Stimulated activated CD4-positive, alpha-beta T cell treated with anti-CD3 and anti-CD28 coated beads, Interleukin-4, amount 100 ng/mL, for 24 hours (primary cell): ENCODE measurements at regions not wholly inside any gene's neighbourhood (a gene's known extent, or its start where the extent isn't known, plus 50 kb on each side); places are given as distances from the start of the nearest gene placed in this dataset.
"Not testable (repeated sequence)": the region's sequence is repeated elsewhere in the genome, so short reads cannot be mapped to it uniquely, and the experiment has no call there.

Source experiments
- DNase-seq: peaks from one replicate; pipeline ENCODE4 v3.0.0-alpha.2; 2020

GRCh38 chr15:96052154-96052553 lies 278.3 kb upstream of the NR2F2 start:
- no peak for DNase-seq

GRCh38 chr15:96052572-96053030 lies 277.9 kb upstream of the NR2F2 start:
- no peak for DNase-seq

- no peak for DNase-seq
Measured at GRCh38 chr15:96053031-96053780, 277.3 kb upstream of the NR2F2 start.

GRCh38 chr15:96053781-96054428 lies 276.6 kb upstream of the NR2F2 start:
- DNase-seq: no peak

GRCh38 chr15:96054621-96055020 lies 275.9 kb upstream of the NR2F2 start:
- no peak for DNase-seq

- no peak for DNase-seq
Measured at GRCh38 chr15:96058103-96058851, 272.2 kb upstream of the NR2F2 start.

- not testable (repeated sequence) for DNase-seq
Measured at GRCh38 chr15:96058852-96059103, 271.7 kb upstream of the NR2F2 start.

- DNase-seq: not testable (repeated sequence)
Measured at GRCh38 chr15:96060591-96060990, 269.9 kb upstream of the NR2F2 start.

- DNase-seq: no peak
Measured at GRCh38 chr15:96064351-96064756, 266.1 kb upstream of the NR2F2 start.

- DNase-seq: no peak
Measured at GRCh38 chr15:96066126-96066525, 264.4 kb upstream of the NR2F2 start.

GRCh38 chr15:96066852-96067495 lies 263.5 kb upstream of the NR2F2 start:
- no peak for DNase-seq

GRCh38 chr15:96067677-96068076 lies 262.8 kb upstream of the NR2F2 start:
- no peak for DNase-seq

- no peak for DNase-seq
Measured at GRCh38 chr15:96068897-96069296, 261.6 kb upstream of the NR2F2 start.

- DNase-seq: no peak
Measured at GRCh38 chr15:96070636-96071035, 259.9 kb upstream of the NR2F2 start.

- DNase-seq: no peak
Measured at GRCh38 chr15:96072821-96073220, 257.7 kb upstream of the NR2F2 start.

GRCh38 chr15:96073908-96074307 lies 256.6 kb upstream of the NR2F2 start:
- DNase-seq: no peak

- DNase-seq: no peak
Measured at GRCh38 chr15:96075895-96076294, 254.6 kb upstream of the NR2F2 start.

GRCh38 chr15:96076350-96076749 lies 254.2 kb upstream of the NR2F2 start:
- no peak for DNase-seq

- no peak for DNase-seq
Measured at GRCh38 chr15:96079041-96079440, 251.5 kb upstream of the NR2F2 start.

- DNase-seq: no peak
Measured at GRCh38 chr15:96079882-96080281, 250.6 kb upstream of the NR2F2 start.

GRCh38 chr15:96086164-96086563 lies 244.3 kb upstream of the NR2F2 start:
- DNase-seq: no peak

- DNase-seq: no peak
Measured at GRCh38 chr15:96087180-96087884, 243.2 kb upstream of the NR2F2 start.

GRCh38 chr15:96088650-96089049 lies 241.8 kb upstream of the NR2F2 start:
- no peak for DNase-seq
